ENCODE measurements at regions not wholly inside any gene's neighbourhood (a gene's known extent, or its start where the extent isn't known, plus 50 kb on each side); places are given as distances from the start of the nearest gene placed in this dataset.

DNA sequence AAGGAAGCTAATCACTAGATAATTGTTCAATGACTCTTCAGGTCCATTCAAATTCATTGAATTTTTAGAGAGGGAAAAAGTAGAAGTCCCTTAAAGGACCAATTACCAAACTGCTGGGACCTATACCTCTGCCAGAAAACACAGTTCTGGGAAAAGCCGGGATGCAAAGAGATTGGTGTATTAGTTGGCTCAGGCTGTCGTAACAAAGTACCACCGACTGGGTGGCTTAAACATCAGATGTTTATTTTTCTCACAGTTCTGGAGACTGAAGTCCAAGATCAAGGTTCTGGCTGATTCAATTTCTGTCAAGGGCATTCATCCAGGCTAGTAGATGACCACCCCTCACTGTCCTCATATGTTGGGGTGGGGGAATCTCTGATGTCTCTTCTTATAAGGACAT is 177.1 kb upstream of the FSTL4 start:
- no peak for TF ChIP-seq BHLHE40 (IDR thresholded peaks at IDR 0.05; ENCODE audit: borderline replicate concordance)
- no peak for TF ChIP-seq FOXK2 (IDR thresholded peaks at IDR 0.05)
- TF ChIP-seq NFRKB (IDR thresholded peaks at IDR 0.05) = no peak
- TF ChIP-seq FOXA1 (IDR thresholded peaks at IDR 0.05) = no peak

Data from HEK293T (cell line).